ENCODE measurements at regions not wholly inside any gene's neighbourhood (a gene's known extent, or its start where the extent isn't known, plus 50 kb on each side); places are given as distances from the start of the nearest gene placed in this dataset.

DNA sequence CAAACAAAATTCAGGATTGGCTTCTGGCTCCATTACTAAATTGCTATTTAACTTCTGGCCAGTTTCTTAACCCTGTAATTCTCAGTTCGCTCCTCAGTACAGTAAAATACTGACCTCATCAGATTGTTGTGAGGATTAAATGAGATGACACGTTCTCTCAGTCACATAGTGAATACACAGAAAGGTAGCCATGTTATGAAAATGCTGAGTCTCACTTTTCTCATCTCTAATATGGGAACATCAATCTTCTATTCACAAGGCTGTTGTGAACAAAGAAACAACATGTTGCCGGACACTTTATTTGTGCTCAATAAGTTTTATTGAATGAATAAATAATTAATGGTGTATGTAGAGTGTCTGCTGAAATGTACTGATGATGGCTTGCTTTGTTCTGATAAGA is 924.5 kb upstream of the GOT2 start:
- Histone ChIP-seq H4K20me1 (ENCODE audit: insufficient read depth, poor library complexity, severe bottlenecking) (no peaks in the 10 kb centered on the region), H3K79me2 (no peaks in the 10 kb centered on the region), H3K9me2 (replicated peaks; ENCODE audit: insufficient read depth) (no peaks in the 10 kb centered on the region), H3K9me3 (ENCODE audit: low read depth) (no peaks in the 10 kb centered on the region), H2AFZ (no peak overlapping the region), H3K4me1 (ENCODE audit: insufficient read depth) (no peaks in the 10 kb centered on the region), H3K27ac (no peak overlapping the region), H3K36me3 (replicated peaks; ENCODE audit: insufficient read depth, low read depth) (no peaks in the 10 kb centered on the region), H3K4me3 (no peak overlapping the region), H3K27me3 (no peaks in the 10 kb centered on the region), H3K4me2 (no peak overlapping the region)
- no peak for TF ChIP-seq EZH2phosphoT487 (IDR thresholded peaks at IDR 0.05; ENCODE audit: low read depth, severe bottlenecking, unreplicated experiment)
- no peak for TF ChIP-seq EZH2 (IDR thresholded peaks at IDR 0.05; ENCODE audit: borderline replicate concordance)
- TF ChIP-seq, protein P1, sequence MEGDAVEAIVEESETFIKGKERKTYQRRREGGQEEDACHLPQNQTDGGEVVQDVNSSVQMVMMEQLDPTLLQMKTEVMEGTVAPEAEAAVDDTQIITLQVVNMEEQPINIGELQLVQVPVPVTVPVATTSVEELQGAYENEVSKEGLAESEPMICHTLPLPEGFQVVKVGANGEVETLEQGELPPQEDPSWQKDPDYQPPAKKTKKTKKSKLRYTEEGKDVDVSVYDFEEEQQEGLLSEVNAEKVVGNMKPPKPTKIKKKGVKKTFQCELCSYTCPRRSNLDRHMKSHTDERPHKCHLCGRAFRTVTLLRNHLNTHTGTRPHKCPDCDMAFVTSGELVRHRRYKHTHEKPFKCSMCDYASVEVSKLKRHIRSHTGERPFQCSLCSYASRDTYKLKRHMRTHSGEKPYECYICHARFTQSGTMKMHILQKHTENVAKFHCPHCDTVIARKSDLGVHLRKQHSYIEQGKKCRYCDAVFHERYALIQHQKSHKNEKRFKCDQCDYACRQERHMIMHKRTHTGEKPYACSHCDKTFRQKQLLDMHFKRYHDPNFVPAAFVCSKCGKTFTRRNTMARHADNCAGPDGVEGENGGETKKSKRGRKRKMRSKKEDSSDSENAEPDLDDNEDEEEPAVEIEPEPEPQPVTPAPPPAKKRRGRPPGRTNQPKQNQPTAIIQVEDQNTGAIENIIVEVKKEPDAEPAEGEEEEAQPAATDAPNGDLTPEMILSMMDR (IDR thresholded peaks at IDR 0.05; ENCODE audit: poor library complexity), result no peak
- DNase-seq (ENCODE audit: low spot score), result no peak
- WGBS (ENCODE audit: low lambda C conversion rate, missing lambda C conversion rate), result 91% methylated on average over 3 of the region's 3 CpGs

DNA sequence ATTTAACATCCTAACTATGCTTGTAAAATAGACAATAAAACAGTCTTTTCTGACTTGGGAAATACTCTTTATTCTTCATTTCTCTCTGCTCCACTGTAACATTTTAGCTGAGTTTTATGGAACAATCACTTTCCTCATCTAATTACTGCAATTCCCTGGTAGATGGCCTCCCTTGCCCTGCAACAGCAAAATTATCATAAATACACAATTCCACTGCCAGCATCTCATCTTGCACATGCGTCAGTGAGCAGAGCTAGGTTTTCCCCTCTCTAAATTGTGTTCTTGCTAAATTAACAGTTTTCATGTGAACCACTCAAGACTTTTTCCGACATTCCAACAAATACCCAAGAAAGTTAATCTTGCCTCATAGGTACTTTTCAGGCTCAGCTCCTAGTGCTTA is 920.9 kb upstream of the GOT2 start:
- no peak overlapping the region for H3K4me3 ChIP-seq
- H4K20me1 ChIP-seq (ENCODE audit: insufficient read depth, poor library complexity, severe bottlenecking), result no peaks in the 10 kb centered on the region
- H3K79me2 ChIP-seq, result no peaks in the 10 kb centered on the region
- H3K27ac ChIP-seq, result no peak overlapping the region
- H3K4me1 ChIP-seq (ENCODE audit: insufficient read depth), result no peaks in the 10 kb centered on the region
- TF ChIP-seq EZH2phosphoT487 (IDR thresholded peaks at IDR 0.05; ENCODE audit: low read depth, severe bottlenecking, unreplicated experiment), result no peak
- H3K4me2 ChIP-seq, result no peak overlapping the region
- 81% methylated on average over 2 of the region's 2 CpGs for WGBS (ENCODE audit: low lambda C conversion rate, missing lambda C conversion rate)
- H3K36me3 ChIP-seq (replicated peaks; ENCODE audit: insufficient read depth, low read depth), result no peaks in the 10 kb centered on the region
- DNase-seq (ENCODE audit: low spot score), result no peak
- H3K27me3 ChIP-seq, result no peaks in the 10 kb centered on the region
- no peak overlapping the region for H2AFZ ChIP-seq
- no peaks in the 10 kb centered on the region for H3K9me3 ChIP-seq (ENCODE audit: low read depth)
- no peaks in the 10 kb centered on the region for H3K9me2 ChIP-seq (replicated peaks; ENCODE audit: insufficient read depth)

DNA sequence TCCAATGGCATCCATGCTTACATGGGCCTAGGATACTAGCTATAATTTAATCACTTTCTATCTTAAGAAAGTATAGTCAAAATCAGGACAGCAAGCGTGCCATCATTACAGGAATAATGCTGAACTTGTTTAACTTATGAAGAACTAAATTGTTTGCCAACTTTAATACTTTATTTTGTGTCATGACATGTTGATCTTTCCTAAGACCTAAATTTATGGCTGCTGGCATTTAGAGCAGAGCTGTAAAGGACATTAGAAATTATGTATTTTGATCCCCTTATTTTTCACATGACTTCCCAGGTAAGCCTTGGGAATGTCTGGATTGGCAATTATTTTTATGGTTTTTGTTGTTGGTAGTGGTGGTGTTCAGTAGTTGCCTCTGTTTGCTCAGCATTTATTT is 920.3 kb upstream of the GOT2 start:
- WGBS (ENCODE audit: low lambda C conversion rate, missing lambda C conversion rate), result 84% methylated on average over 1 of the region's 1 CpG
- no peaks in the 10 kb centered on the region for H3K9me3 ChIP-seq (ENCODE audit: low read depth)
- no peaks in the 10 kb centered on the region for H3K4me1 ChIP-seq (ENCODE audit: insufficient read depth)
- H3K4me2 ChIP-seq, result no peak overlapping the region
- no peak for TF ChIP-seq EZH2phosphoT487 (IDR thresholded peaks at IDR 0.05; ENCODE audit: low read depth, severe bottlenecking, unreplicated experiment)
- no peak for TF ChIP-seq EZH2 (IDR thresholded peaks at IDR 0.05; ENCODE audit: borderline replicate concordance)
- TF ChIP-seq, protein P1 (IDR thresholded peaks at IDR 0.05; ENCODE audit: poor library complexity), result no peak
- H2AFZ ChIP-seq, result no peak overlapping the region
- H3K36me3 ChIP-seq (replicated peaks; ENCODE audit: insufficient read depth, low read depth), result no peaks in the 10 kb centered on the region
- H3K4me3 ChIP-seq, result no peak overlapping the region
- no peaks in the 10 kb centered on the region for H4K20me1 ChIP-seq (ENCODE audit: insufficient read depth, poor library complexity, severe bottlenecking)
- no peaks in the 10 kb centered on the region for H3K79me2 ChIP-seq
- H3K9me2 ChIP-seq (replicated peaks; ENCODE audit: insufficient read depth), result no peaks in the 10 kb centered on the region
- DNase-seq (ENCODE audit: low spot score), result no peak
- H3K27me3 ChIP-seq, result no peaks in the 10 kb centered on the region
- no peak overlapping the region for H3K27ac ChIP-seq

DNA sequence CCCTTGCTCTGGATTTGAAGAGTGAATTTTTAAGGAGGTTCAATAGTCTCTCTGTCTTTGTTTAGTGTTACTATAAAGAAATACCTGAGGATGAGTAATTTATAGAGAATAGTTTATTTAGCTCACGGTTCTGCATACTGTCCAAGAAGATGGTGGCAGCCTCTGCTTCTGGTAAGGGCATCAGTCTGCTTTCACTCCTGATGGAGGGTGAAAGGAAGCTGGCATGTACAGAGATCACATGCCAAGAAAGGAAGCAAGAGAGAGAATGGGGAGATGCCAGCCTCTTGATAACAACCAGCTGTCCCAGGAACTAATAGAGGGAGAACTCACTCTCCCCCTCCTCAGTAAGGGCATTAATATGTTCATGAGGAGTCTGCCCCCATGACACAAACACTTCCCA is 917.5 kb upstream of the GOT2 start:
- H3K9me2 ChIP-seq (replicated peaks; ENCODE audit: insufficient read depth), result no peaks in the 10 kb centered on the region
- 82% methylated on average over 1 of the region's 1 CpG for WGBS (ENCODE audit: low lambda C conversion rate, missing lambda C conversion rate)

More for the DNA sequence above, 917.5 kb upstream of the GOT2 start:
- H3K4me3 ChIP-seq, result no peak overlapping the region
- H2AFZ ChIP-seq, result no peak overlapping the region
- H3K36me3 ChIP-seq (replicated peaks; ENCODE audit: insufficient read depth, low read depth), result no peaks in the 10 kb centered on the region
- no peak overlapping the region for H3K27ac ChIP-seq
- no peaks in the 10 kb centered on the region for H3K27me3 ChIP-seq
- no peaks in the 10 kb centered on the region for H3K9me3 ChIP-seq (ENCODE audit: low read depth)
- no peaks in the 10 kb centered on the region for H4K20me1 ChIP-seq (ENCODE audit: insufficient read depth, poor library complexity, severe bottlenecking)
- no peaks in the 10 kb centered on the region for H3K79me2 ChIP-seq
- no peaks in the 10 kb centered on the region for H3K4me1 ChIP-seq (ENCODE audit: insufficient read depth)
- H3K4me2 ChIP-seq, result no peak overlapping the region
- TF ChIP-seq, protein P1 (IDR thresholded peaks at IDR 0.05; ENCODE audit: poor library complexity), result no peak
- TF ChIP-seq EZH2phosphoT487 (IDR thresholded peaks at IDR 0.05; ENCODE audit: low read depth, severe bottlenecking, unreplicated experiment) (no peak), EZH2 (IDR thresholded peaks at IDR 0.05; ENCODE audit: borderline replicate concordance) (no peak)
- no peak for DNase-seq (ENCODE audit: low spot score)

All from hepatocyte (in vitro differentiated cells).